Activated CD4-positive, alpha-beta T cell treated with anti-CD3 and anti-CD28 coated beads for 24 hours (primary cell): ENCODE measurements at regions not wholly inside any gene's neighbourhood (a gene's known extent, or its start where the extent isn't known, plus 50 kb on each side); places are given as distances from the start of the nearest gene placed in this dataset.

Experiments
- DNase-seq, 2 donors: peaks; one replicate each; pipeline ENCODE4 v3.0.0-alpha.2; 2020; ENCODE audit warnings: low read depth in 2 of 2

GRCh38 chr22:18731075-18731666 is 119.5 kb upstream of the RIMBP3 start:
- no peak for DNase-seq

DNA sequence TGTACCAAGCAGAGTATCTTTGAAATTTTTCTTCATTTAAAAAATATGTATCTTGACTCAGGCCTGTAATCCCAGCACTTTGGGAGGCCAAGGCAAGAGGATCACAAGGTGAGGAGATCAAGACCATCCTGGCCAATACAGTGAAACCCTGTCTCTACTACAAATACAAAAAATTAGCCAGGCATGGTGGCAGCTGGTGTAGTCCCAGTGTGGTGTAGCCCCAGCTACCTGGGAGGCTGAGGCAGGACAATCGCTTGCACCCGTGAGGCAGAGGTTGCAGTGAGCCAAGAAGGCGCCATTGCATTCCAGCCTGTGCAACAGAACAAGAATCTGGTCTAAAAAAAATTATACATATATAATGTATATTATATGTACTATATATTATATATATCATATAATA is 118.7 kb upstream of the RIMBP3 start:
- DNase-seq = peak in 1 of 2 donors; percentile 38
